ENCODE measurements at regions not wholly inside any gene's neighbourhood (a gene's known extent, or its start where the extent isn't known, plus 50 kb on each side); places are given as distances from the start of the nearest gene placed in this dataset.

DNA sequence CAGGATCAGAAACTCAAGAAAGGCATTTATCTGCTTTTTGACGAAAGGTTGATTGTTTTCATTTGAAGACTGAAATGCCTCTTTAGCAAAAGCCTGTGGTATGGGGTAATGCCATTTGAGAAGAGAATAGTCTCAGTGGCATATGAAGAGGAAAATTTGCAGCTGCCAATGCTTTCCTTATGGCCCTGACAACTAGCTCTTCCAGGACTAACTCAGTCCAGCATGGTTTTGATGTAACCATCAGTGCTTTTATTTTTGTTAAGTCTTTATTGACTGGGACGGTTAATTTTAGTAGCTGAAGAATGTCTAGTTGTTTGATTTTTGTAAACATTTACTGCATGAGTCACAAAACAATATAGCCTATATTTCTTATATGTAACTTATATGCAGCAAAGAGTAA, 158.4 kb downstream of the LNPK start:
- TF ChIP-seq GATA2 (IDR thresholded peaks at IDR 0.05; ENCODE audit: low read depth, low read length): no peak
- no peak for TF ChIP-seq GATA3 (IDR thresholded peaks at IDR 0.05; ENCODE audit: low read depth, low read length)

DNA sequence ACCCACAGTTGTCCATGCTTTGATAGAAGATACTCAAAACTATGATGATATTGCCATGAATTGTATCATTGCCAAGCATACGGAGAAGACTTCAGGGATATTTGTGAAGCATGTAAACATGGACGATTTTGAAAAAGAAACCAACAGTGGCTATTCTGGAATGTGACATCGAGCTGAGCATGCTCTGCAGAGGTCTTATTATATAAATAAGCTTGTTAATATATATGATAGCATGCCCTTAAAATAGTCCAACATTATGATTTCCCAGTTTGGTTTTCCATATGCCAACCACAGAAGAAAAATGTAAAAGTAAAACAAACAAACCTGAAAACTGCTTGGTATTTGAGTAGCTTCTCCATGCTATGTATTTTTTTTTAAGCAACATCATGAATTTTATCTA, 159.1 kb downstream of the LNPK start:
- no peak for TF ChIP-seq GATA3 (IDR thresholded peaks at IDR 0.05; ENCODE audit: low read depth, low read length)
- TF ChIP-seq GATA2 (IDR thresholded peaks at IDR 0.05; ENCODE audit: low read depth, low read length): no peak

DNA sequence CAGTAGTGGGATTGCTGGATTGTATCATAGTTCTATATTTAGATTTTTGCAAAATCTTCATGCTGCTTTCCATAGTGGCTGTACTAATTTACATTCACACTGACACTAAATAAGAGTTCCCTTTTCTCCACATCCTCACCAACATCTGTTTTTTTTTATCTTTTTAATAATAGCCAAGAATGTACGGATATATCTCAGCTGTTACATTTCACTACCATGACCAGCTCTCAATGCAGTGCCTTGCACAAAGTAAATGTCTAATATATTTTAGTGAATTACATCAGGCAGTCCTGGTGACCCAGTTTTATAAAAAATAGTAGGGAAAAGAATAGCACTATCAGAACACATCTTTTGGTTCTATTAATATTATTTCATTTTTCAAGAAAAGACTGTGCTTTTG, 161.8 kb downstream of the LNPK start:
- TF ChIP-seq GATA2 (IDR thresholded peaks at IDR 0.05; ENCODE audit: low read depth, low read length) (no peak), GATA3 (IDR thresholded peaks at IDR 0.05; ENCODE audit: low read depth, low read length) (no peak)

DNA sequence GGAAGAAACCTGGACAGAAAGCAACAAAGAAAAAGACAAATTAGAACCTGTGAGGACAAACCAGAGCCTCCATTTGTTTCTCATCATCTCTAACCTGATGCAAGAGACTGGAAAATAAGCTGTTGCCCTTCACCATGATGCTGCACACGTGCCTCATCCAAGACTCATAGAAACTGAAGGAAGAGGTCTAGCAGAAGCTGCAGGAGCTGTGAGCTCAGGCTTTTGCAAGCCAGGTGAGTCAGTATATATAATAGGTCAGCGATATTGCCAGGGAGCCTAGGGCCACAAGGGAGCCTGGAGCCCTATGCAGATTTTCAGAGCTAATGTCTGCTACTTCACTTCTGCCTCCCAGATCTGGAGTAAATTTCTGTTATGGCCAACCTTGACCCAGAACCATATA, 163.1 kb downstream of the LNPK start:
- no peak for TF ChIP-seq GATA3 (IDR thresholded peaks at IDR 0.05; ENCODE audit: low read depth, low read length)
- no peak for TF ChIP-seq GATA2 (IDR thresholded peaks at IDR 0.05; ENCODE audit: low read depth, low read length)

DNA sequence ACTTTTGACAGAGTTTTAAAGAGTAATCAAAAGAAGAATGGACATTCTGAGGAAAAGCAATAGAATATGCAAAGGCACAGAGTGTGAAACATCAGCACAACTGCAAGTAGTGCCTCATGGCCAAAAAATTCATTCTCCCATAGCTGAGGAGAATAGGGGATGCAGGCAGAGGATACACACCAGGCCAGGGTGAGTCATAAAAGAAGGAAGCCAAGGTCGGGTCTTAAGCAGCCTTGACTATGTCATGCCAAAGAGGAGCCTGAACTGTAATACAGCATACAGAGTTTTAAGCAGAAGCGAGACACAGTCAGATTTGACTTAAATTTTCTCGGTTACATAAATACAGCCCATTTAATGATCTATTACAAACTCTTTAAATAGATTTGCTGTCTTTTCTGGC, 165.0 kb downstream of the LNPK start:
- TF ChIP-seq GATA3 (IDR thresholded peaks at IDR 0.05; ENCODE audit: low read depth, low read length): no peak
- TF ChIP-seq GATA2 (IDR thresholded peaks at IDR 0.05; ENCODE audit: low read depth, low read length): no peak

DNA sequence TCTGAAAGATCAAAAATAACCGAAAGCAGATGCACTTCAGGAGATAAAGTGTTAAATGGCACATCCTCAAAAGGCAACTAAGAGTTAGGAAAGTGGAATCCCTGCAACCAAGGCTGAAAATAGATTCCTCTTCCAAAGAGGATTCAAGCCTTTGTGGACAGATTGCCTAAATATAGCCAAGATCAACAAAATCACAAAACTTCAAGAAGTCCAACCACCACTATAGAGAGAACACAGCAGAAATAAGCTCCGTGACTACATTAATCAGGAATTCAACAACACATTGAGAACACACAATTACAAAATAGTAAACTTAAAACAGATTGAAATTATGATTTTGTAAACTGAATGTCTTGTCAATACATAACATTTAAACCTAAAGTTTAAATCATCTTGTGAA, 165.7 kb downstream of the LNPK start:
- TF ChIP-seq GATA2 (IDR thresholded peaks at IDR 0.05; ENCODE audit: low read depth, low read length): no peak
- no peak for TF ChIP-seq GATA3 (IDR thresholded peaks at IDR 0.05; ENCODE audit: low read depth, low read length)

DNA sequence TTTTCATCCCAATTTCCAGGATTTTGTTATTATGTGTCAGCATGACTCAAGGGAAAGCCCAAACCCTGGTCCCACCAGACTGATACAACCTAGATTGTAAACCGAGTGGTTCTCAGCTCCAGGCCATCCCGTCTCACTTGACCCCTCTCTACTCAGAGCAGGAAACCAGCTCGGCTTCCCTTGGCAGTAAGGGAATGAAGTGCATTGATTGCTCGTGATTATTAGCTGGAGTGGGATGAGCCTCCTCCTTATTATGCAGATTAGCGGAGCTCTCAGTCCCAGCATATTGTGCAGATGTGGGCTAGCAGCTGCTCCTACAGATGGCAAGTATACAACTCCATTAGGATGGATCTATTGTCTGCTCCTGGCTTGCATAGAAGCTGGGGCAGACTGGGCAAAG, 167.6 kb downstream of the LNPK start:
- TF ChIP-seq GATA2 (IDR thresholded peaks at IDR 0.05; ENCODE audit: low read depth, low read length): no peak
- TF ChIP-seq GATA3 (IDR thresholded peaks at IDR 0.05; ENCODE audit: low read depth, low read length): no peak

DNA sequence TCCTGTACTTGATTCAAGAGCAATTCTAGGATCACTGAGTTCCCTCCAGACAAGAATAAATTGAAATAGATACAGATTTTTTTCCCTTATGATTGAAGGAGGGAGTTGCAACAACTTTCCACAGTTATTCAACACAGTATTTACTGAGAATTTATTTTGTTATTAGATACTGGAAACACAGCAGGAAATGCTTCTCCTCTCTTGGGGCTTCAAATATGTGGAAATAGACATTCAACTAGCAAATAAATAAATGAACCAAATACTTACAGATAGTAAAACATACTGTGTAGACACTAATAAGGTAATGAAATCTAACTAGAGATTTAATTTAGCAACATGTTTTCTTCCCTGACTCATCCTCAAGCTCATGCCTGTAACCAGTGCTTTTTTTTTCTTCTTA, 169.2 kb downstream of the LNPK start:
- TF ChIP-seq GATA2 (IDR thresholded peaks at IDR 0.05; ENCODE audit: low read depth, low read length) (no peak), GATA3 (IDR thresholded peaks at IDR 0.05; ENCODE audit: low read depth, low read length) (no peak)

DNA sequence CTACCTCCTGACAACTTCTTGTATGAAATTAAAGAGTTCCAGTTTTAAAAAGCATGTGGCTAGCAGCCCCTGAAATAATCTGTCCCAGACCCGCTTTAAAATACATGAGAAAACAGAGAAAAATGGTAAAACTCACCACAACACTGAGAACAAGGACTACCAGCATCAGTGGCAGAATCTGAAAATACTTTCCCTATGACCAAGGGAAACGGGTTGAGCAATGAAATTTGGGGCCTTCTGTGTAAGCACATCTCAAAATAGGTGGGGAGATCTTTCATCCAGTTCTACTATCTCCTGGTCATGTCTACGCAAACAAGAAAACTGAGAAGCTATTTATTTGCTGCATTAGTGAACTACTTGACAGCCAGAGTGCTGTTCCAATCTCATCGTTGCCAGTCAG, 172.3 kb downstream of the LNPK start:
- TF ChIP-seq GATA2 (IDR thresholded peaks at IDR 0.05; ENCODE audit: low read depth, low read length) (no peak), GATA3 (IDR thresholded peaks at IDR 0.05; ENCODE audit: low read depth, low read length) (no peak)

DNA sequence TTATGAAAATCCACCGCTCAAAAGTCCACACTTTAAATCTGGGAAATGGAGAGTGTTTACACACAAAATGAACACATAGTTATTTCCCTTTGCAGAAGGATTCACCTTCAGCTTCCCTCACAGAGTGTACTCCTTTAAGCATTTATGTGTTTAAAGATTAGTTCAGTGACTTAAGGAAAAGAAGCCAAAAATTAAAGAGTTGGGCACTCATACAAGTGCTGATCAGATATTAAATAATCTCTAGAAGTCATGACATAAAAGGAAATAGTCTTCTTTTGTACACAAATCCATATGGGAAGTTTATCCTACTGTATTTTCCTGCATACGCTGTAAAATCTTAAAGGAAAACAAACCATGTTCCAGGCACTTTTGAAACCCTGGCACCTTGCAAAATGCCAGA, 174.2 kb downstream of the LNPK start:
- TF ChIP-seq GATA2 (IDR thresholded peaks at IDR 0.05; ENCODE audit: low read depth, low read length): no peak
- no peak for TF ChIP-seq GATA3 (IDR thresholded peaks at IDR 0.05; ENCODE audit: low read depth, low read length)

DNA sequence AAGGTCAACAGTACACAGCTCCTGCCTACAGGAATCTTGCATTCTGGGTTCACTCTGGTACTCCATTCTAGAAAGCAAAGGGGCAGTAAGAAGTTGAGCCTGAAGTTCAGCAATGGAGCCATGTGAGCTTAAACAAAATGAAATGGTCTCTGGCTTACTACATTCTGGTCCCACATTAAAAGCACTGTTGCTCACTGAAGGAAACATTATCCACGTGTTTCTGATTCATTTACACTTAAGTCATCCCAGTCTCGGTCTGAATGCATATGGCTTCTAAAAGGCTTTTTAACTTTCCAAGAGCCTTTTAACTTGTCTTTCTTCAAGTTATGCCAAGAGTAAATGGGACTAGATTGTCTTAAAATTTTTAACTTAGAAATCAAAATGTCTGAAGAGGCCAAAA, 177.8 kb downstream of the LNPK start:
- TF ChIP-seq GATA2 (IDR thresholded peaks at IDR 0.05; ENCODE audit: low read depth, low read length): no peak
- TF ChIP-seq GATA3 (IDR thresholded peaks at IDR 0.05; ENCODE audit: low read depth, low read length): no peak

DNA sequence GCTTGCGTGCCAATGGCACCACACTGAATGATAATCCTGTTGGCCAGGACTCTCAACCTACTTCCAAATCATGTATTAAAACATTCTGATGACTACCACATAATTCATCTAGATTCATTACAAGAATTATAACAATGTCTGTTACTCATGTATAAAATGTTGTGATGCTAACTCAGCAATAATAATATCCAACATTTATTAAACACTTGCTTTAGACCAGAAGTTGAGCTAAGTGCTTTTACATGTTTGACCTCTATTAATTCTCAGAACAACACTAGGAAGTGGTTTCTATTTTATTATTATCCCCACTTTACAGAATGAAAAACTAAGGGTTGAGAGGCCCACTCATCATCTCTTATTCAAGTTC, 178.4 kb downstream of the LNPK start:
- no peak for TF ChIP-seq GATA3 (IDR thresholded peaks at IDR 0.05; ENCODE audit: low read depth, low read length)
- no peak for TF ChIP-seq GATA2 (IDR thresholded peaks at IDR 0.05; ENCODE audit: low read depth, low read length)

DNA sequence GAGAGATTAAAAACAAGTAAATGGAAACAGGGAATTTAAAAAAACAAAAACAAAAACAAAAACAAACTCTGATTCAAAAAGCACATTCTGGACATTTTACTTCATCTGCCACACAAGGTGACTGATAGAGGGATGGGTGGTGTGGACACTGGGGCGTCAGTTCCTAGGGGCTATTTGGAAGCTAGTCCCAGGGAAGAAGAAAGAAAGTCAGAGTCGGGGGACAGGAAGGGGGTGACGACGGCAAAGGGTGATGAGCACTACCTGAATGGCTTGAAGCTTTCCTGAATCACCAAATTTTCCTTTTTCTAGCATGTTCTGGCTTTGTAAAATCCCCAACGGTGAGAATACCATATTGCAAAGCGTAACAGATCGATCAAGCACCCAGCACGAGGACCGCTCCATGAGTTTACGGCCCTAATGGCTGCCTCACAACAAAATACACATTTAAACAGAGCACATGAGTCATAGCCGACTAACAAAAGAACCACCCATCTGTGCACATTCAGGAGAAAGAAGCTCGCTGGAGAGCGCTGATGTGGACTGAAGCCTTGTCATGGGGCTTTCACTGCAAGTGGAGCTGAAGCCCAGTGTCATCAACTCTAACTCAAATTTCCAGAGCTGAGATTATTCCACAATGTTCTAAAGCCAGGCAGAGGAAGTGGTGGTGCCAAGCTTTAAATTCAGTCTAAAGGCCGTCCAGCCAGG, 178.9 kb downstream of the LNPK start:
- TF ChIP-seq GATA2 (IDR thresholded peaks at IDR 0.05; ENCODE audit: low read depth, low read length) (no peak), GATA3 (IDR thresholded peaks at IDR 0.05; ENCODE audit: low read depth, low read length) (no peak)

DNA sequence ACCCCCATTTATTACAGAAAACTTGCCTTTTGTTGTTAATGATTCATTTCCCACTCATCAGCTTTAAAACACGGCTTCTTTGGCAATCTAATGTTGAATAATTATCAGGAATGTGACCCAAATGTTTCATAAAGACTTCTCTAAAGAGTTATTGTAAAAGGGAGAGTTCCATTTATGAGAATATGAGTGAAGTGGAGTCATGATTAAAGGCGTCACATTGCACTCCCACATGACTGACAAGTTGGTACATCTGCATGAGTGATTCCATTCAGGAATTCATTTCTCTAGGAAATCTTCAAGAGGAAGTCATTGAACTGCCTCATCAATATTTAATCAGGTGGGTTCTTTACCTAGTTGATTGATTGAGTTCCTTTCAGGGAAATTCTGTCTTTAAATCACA, 184.8 kb downstream of the LNPK start:
- TF ChIP-seq GATA2 (IDR thresholded peaks at IDR 0.05; ENCODE audit: low read depth, low read length) (no peak), GATA3 (IDR thresholded peaks at IDR 0.05; ENCODE audit: low read depth, low read length) (no peak)

DNA sequence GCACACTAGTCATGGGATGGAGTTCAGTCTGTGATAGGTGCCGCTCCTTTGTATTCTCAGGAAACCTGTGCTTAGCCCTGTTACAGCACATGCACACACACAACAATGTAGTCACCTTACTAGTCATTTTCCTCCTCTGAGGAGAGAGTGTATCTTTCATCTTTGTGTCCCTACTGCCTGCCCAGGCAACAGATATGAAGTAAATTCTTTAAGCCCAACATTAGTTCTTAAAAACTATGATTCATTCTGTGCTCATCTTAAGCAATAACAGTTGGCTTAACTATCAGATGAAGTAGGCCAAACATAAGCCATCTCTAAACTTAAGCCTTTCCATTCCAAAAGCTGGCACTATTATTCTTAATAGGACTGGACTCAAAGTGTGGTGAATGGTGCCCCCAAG, 186.5 kb downstream of the LNPK start:
- TF ChIP-seq GATA2 (IDR thresholded peaks at IDR 0.05; ENCODE audit: low read depth, low read length): no peak
- no peak for TF ChIP-seq GATA3 (IDR thresholded peaks at IDR 0.05; ENCODE audit: low read depth, low read length)

DNA sequence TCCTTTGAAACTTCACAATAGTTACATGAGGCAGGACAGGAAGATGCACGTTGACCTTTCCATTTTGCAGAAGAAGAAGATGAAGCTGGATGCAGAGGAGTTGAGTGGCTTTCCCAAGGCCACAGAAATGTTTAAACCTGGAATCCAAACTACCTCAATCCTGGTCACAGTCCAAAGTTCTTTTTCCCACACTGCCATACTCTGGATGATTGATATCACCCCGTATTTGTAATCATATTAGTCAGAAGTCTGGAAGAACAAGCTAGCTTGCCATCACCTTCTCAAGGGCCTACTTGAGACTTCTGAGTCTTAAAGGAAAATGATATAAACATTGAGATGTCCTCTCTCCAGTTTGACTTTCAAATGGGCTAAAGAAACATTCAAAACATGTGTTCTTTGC, 190.1 kb downstream of the LNPK start:
- TF ChIP-seq GATA3 (IDR thresholded peaks at IDR 0.05; ENCODE audit: low read depth, low read length) (no peak), GATA2 (IDR thresholded peaks at IDR 0.05; ENCODE audit: low read depth, low read length) (no peak)

All from SH-SY5Y (cell line).